Activated CD8-positive, alpha-beta memory T cell treated with anti-CD3 and anti-CD28 coated beads, Interleukin-2, amount 50 U/mL, for 48 hours (primary cell): ENCODE measurements at regions not wholly inside any gene's neighbourhood (a gene's known extent, or its start where the extent isn't known, plus 50 kb on each side); places are given as distances from the start of the nearest gene placed in this dataset.
"Not testable (repeated sequence)": the region's sequence is repeated elsewhere in the genome, so short reads cannot be mapped to it uniquely, and the experiment has no call there.

Source experiments
- DNase-seq: peaks from one replicate; pipeline ENCODE4 v3.0.0-alpha.2; 2020

- DNase-seq: not testable (repeated sequence)
Observed at GRCh38 chr4:82301390-82301789, 72.4 kb downstream of the HNRNPD start.

GRCh38 chr4:82293304-82293703, 80.5 kb downstream of the HNRNPD start:
- no peak for DNase-seq

- DNase-seq: no peak
Observed at GRCh38 chr4:82287720-82288119, 86.1 kb downstream of the HNRNPD start.

- DNase-seq: peak; percentile 99
Observed at GRCh38 chr4:82284858-82285805, 88.7 kb downstream of the HNRNPD start.

GRCh38 chr4:82284475-82284857, 89.3 kb downstream of the HNRNPD start:
- DNase-seq: no peak

- DNase-seq: no peak
Observed at GRCh38 chr4:82282875-82283274, 90.9 kb downstream of the HNRNPD start.

- not testable (repeated sequence) for DNase-seq
Observed at GRCh38 chr4:82279550-82279949, 94.2 kb downstream of the HNRNPD start.

GRCh38 chr4:82276332-82276640, 97.5 kb downstream of the HNRNPD start:
- DNase-seq: no peak

GRCh38 chr4:82275431-82276331, 98.1 kb downstream of the HNRNPD start:
- no peak for DNase-seq

- DNase-seq: not testable (repeated sequence)
Observed at GRCh38 chr4:82274700-82275099, 99.1 kb downstream of the HNRNPD start.

GRCh38 chr4:82272523-82272922, 101.3 kb downstream of the HNRNPD start:
- not testable (repeated sequence) for DNase-seq

- not testable (repeated sequence) for DNase-seq
Observed at GRCh38 chr4:82271915-82272480, 101.8 kb downstream of the HNRNPD start.

- DNase-seq: no peak
Observed at GRCh38 chr4:82268826-82269193, 105.0 kb downstream of the HNRNPD start.

- DNase-seq: no peak
Observed at GRCh38 chr4:82268050-82268825, 105.6 kb downstream of the HNRNPD start.

GRCh38 chr4:82267506-82267905, 106.3 kb downstream of the HNRNPD start:
- no peak for DNase-seq

GRCh38 chr4:82266345-82266744, 107.4 kb downstream of the HNRNPD start:
- no peak for DNase-seq

- no peak for DNase-seq
Observed at GRCh38 chr4:82261084-82261483, 112.7 kb downstream of the HNRNPD start.

GRCh38 chr4:82260632-82261031, 113.2 kb downstream of the HNRNPD start:
- no peak for DNase-seq

- no peak for DNase-seq
Observed at GRCh38 chr4:82256718-82257117, 117.1 kb downstream of the HNRNPD start.

GRCh38 chr4:82255657-82256056, 118.1 kb downstream of the HNRNPD start:
- DNase-seq: no peak

- DNase-seq: no peak
Observed at GRCh38 chr4:82248903-82249632, 124.7 kb downstream of the HNRNPD start.

GRCh38 chr4:82247629-82248028, 126.2 kb downstream of the HNRNPD start:
- no peak for DNase-seq
